Activated B cell treated with CpG ODN at 0.5 μM for 24 hours (primary cell): ENCODE measurements at regions not wholly inside any gene's neighbourhood (a gene's known extent, or its start where the extent isn't known, plus 50 kb on each side); places are given as distances from the start of the nearest gene placed in this dataset.

Experiments
- ATAC-seq: fragments of 200-7000 bp; cut with Tn5 transposase; one replicate; pipeline ENCODE4 v1.10.0; 2021; ENCODE audit warnings: low read depth, mild to moderate bottlenecking, moderate library complexity
- CTCF ChIA-PET: fragments of 350-600 bp; sonication (Branson Sonifier 250); formaldehyde crosslinking; loops from one replicate; lab custom pipeline; 2021; ENCODE audit warnings: antibody characterized with exemption; lab: Charles Lee
- POLR2A ChIA-PET: fragments of 350-600 bp; sonication (Branson Sonifier 250); formaldehyde crosslinking; loops from one replicate; lab custom pipeline; 2021; ENCODE audit warnings: antibody characterized with exemption; lab: Charles Lee
- DNase-seq: peaks from one replicate; pipeline ENCODE4 v3.0.0; 2022
- H3K27ac Mint-ChIP-seq: one replicate; pipeline ENCODE4 v1.8.0; 2020; ENCODE audit warnings: mixed read lengths
- H3K27me3 Mint-ChIP-seq: one replicate; pipeline ENCODE4 v1.8.0; 2021; ENCODE audit warnings: mixed read lengths
- H3K36me3 Mint-ChIP-seq: one replicate; pipeline ENCODE4 v1.8.0; 2021; ENCODE audit warnings: low read depth, mixed read lengths
- H3K4me1 Mint-ChIP-seq: one replicate; pipeline ENCODE4 v1.8.0; 2021; ENCODE audit warnings: mixed read lengths
- H3K4me3 Mint-ChIP-seq: one replicate; pipeline ENCODE4 v1.8.0; 2020; ENCODE audit warnings: mild to moderate bottlenecking, mixed read lengths
- H3K9me3 Mint-ChIP-seq: one replicate; pipeline ENCODE4 v1.8.0; 2020; ENCODE audit warnings: mixed read lengths
- CTCF ChIP-seq: fragments of 200-600 bp; IDR thresholded peaks from one replicate; pipeline ENCODE4 v1.8.0; 2022; ENCODE audit warnings: antibody characterized with exemption, mild to moderate bottlenecking
- intact Hi-C: fragments of 100-400 bp; cut with micrococcal nuclease; formaldehyde crosslinking; loops from one replicate; pipeline ENCODE4 v1.15.1; 2024

GRCh38 chr2:191746346-191747169 is 68.6 kb downstream of the NABP1 start:
- TF ChIP-seq CTCF: no peak
- intact Hi-C loops: no loop called here
- Mint-ChIP-seq H3K4me1 (no peaks in the 10 kb centered on the region), H3K27ac (no peak overlapping the region), H3K9me3 (no peaks in the 10 kb centered on the region), H3K36me3 (no peaks in the 10 kb centered on the region), H3K4me3 (no peak overlapping the region), H3K27me3 (no peaks in the 10 kb centered on the region)
- POLR2A ChIA-PET: no interaction called here
- ATAC-seq (no peak), DNase-seq (no peak)
- CTCF ChIA-PET: interaction anchor here (1.3 kb wide), 1 partner anchor 12 kb away, joined by 7 read pairs; no protein-coding TSS in a partner anchor

- Mint-ChIP-seq H3K36me3 (no peaks in the 10 kb centered on the region), H3K27ac (no peak overlapping the region), H3K27me3 (no peaks in the 10 kb centered on the region), H3K4me3 (no peak overlapping the region), H3K9me3 (no peaks in the 10 kb centered on the region), H3K4me1 (no peaks in the 10 kb centered on the region)
- TF ChIP-seq CTCF: no peak
- ATAC-seq (no peak), DNase-seq (no peak)
- intact Hi-C loops: no loop called here
- POLR2A ChIA-PET: no interaction called here
- CTCF ChIA-PET: no interaction called here
Measured at GRCh38 chr2:191747170-191747530, 69.2 kb downstream of the NABP1 start.

DNA sequence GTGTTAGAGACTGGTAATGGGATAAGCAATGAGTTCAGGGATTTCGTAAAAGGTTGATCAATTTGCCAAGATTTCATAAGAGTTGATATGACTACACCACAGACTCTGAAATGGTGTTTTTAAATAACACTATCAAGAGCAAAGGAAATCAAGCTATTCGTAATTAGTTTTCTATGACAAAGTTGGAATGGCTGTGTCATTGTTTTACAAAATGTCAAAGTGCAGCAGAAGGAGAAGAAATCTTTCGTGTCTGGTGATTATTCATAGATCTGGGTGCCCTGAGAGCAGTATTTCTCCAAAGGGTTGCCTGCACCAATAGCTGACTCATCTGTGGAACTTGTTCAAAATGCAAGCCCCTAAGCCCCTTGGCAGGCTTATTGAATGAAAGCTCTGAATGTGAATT is 70.1 kb downstream of the NABP1 start:
- intact Hi-C loops: no loop called here
- TF ChIP-seq CTCF: no peak
- Mint-ChIP-seq H3K4me3 (no peak overlapping the region), H3K4me1 (no peaks in the 10 kb centered on the region), H3K27me3 (no peaks in the 10 kb centered on the region), H3K36me3 (no peaks in the 10 kb centered on the region), H3K27ac (no peak overlapping the region), H3K9me3 (no peaks in the 10 kb centered on the region)
- DNase-seq (no peak), ATAC-seq (no peak)
- ChIA-PET CTCF (interaction anchor here (0.8 kb wide), 1 partner anchor 9 kb away, joined by 3 read pairs; no protein-coding TSS in a partner anchor), POLR2A (no interaction called here)

- ATAC-seq (no peak), DNase-seq (no peak)
- CTCF ChIA-PET: no interaction called here
- Mint-ChIP-seq H3K36me3 (no peaks in the 10 kb centered on the region), H3K27ac (no peak overlapping the region), H3K4me3 (no peak overlapping the region), H3K4me1 (no peaks in the 10 kb centered on the region), H3K9me3 (no peaks in the 10 kb centered on the region), H3K27me3 (no peaks in the 10 kb centered on the region)
- POLR2A ChIA-PET: no interaction called here
- intact Hi-C loops: no loop called here
- no peak for TF ChIP-seq CTCF
Measured at GRCh38 chr2:191748528-191749180, 70.7 kb downstream of the NABP1 start.

- DNase-seq: no peak
- CTCF ChIA-PET: no interaction called here
Measured at GRCh38 chr2:191749181-191749540, 71.2 kb downstream of the NABP1 start.

More at GRCh38 chr2:191749181-191749540, 71.2 kb downstream of the NABP1 start:
- H3K9me3 Mint-ChIP-seq: no peaks in the 10 kb centered on the region
- no peaks in the 10 kb centered on the region for H3K36me3 Mint-ChIP-seq
- no peak for ATAC-seq
- H3K4me1 Mint-ChIP-seq: no peaks in the 10 kb centered on the region
- no peak overlapping the region for H3K27ac Mint-ChIP-seq
- no peak overlapping the region for H3K4me3 Mint-ChIP-seq
- TF ChIP-seq CTCF: no peak
- POLR2A ChIA-PET: no interaction called here
- no peaks in the 10 kb centered on the region for H3K27me3 Mint-ChIP-seq
- intact Hi-C loops: no loop called here
